GM23338 (cell line): ENCODE measurements at regions not wholly inside any gene's neighbourhood (a gene's known extent, or its start where the extent isn't known, plus 50 kb on each side); places are given as distances from the start of the nearest gene placed in this dataset.

Source experiments
- ATAC-seq: fragments of 200-7000 bp; cut with Tn5 transposase; 3 replicates; pipeline ENCODE4 v1.9.1; 2020
- DNase-seq: peaks from one replicate; pipeline ENCODE4 v3.0.0-alpha.2; 2015; ENCODE audit warnings: low spot score
- H2AFZ ChIP-seq: fragments of 200-600 bp; sonication (generic); 2 replicates; pipeline ENCODE4 v1.8.0; 2016; ENCODE audit warnings: antibody characterized with exemption, mild to moderate bottlenecking, moderate library complexity
- H3F3A ChIP-seq: fragments of 200-600 bp; sonication (generic); replicated peaks from 2 replicates; pipeline ENCODE4 v1.8.0; 2017; ENCODE audit warnings: antibody characterized with exemption, mixed run types, low read depth
- H3K27ac ChIP-seq: fragments of 200-600 bp; sonication (generic); 2 replicates; pipeline ENCODE4 v1.6.1; 2016; ENCODE audit warnings: low read depth
- H3K27me3 ChIP-seq: fragments of 200-600 bp; sonication (generic); 2 replicates; pipeline ENCODE4 v1.8.0; 2016; ENCODE audit warnings: mild to moderate bottlenecking, mixed run types, moderate library complexity; ENCODE audit not compliant: insufficient read depth
- H3K36me3 ChIP-seq: fragments of 200-600 bp; sonication (generic); 2 replicates; pipeline ENCODE4 v1.8.0; 2016; ENCODE audit warnings: mild to moderate bottlenecking; ENCODE audit not compliant: insufficient read depth
- H3K4me1 ChIP-seq: fragments of 200-600 bp; sonication (generic); 2 replicates; pipeline ENCODE4 v1.8.0; 2016; ENCODE audit warnings: mild to moderate bottlenecking, moderate library complexity; ENCODE audit not compliant: insufficient read depth
- H3K4me2 ChIP-seq: fragments of 200-600 bp; sonication (generic); 2 replicates; pipeline ENCODE4 v1.7.1; 2017; ENCODE audit warnings: mixed run types
- H3K4me3 ChIP-seq: fragments of 200-600 bp; sonication (generic); 2 replicates; pipeline ENCODE4 v1.6.1; 2016; ENCODE audit warnings: mixed run types
- H3K79me2 ChIP-seq: fragments of 200-600 bp; sonication (generic); replicated peaks from 2 replicates; pipeline ENCODE4 v1.8.0; 2017; ENCODE audit warnings: mild to moderate bottlenecking; ENCODE audit not compliant: insufficient read depth
- H3K9me2 ChIP-seq: fragments of 200-600 bp; sonication (generic); 2 replicates; pipeline ENCODE4 v1.8.0; 2017; ENCODE audit not compliant: insufficient read depth
- H4K20me1 ChIP-seq: fragments of 200-600 bp; sonication (generic); replicated peaks from 2 replicates; pipeline ENCODE4 v1.8.0; 2017; ENCODE audit warnings: mild to moderate bottlenecking; ENCODE audit not compliant: insufficient read depth
- H3K27ac Mint-ChIP-seq: 2 replicates; pipeline ENCODE4 v1.8.0; 2020; ENCODE audit warnings: inconsistent platforms, mild to moderate bottlenecking, moderate library complexity, mixed read lengths
- H3K27me3 Mint-ChIP-seq: 3 replicates; pipeline ENCODE4 v1.8.0; 2022; ENCODE audit warnings: low read depth, mild to moderate bottlenecking, moderate library complexity, mixed read lengths, inconsistent platforms; ENCODE audit not compliant: insufficient read depth, poor library complexity
- H3K36me3 Mint-ChIP-seq: 3 replicates; pipeline ENCODE4 v1.8.0; 2021; ENCODE audit warnings: low read depth, mild to moderate bottlenecking, inconsistent platforms, moderate library complexity, mixed read lengths
- H3K4me1 Mint-ChIP-seq: 3 replicates; pipeline ENCODE4 v1.8.0; 2020; ENCODE audit warnings: mild to moderate bottlenecking, inconsistent platforms, mixed read lengths
- H3K4me3 Mint-ChIP-seq: 3 replicates; pipeline ENCODE4 v1.8.0; 2021; ENCODE audit warnings: moderate library complexity, mild to moderate bottlenecking, inconsistent platforms, mixed read lengths
- H3K9me3 Mint-ChIP-seq: 3 replicates; pipeline ENCODE4 v1.8.0; 2020; ENCODE audit warnings: moderate library complexity, mild to moderate bottlenecking, inconsistent platforms, mixed read lengths
- CREB1 ChIP-seq: fragments of 250-450 bp; sonication (Bioruptor Pico); IDR thresholded peaks from 2 replicates; pipeline ENCODE4 v1.5.0; 2020; ENCODE audit warnings: low read depth, mild to moderate bottlenecking, moderate library complexity
- EZH2 ChIP-seq: fragments of 200-600 bp; sonication (generic); IDR thresholded peaks from one replicate; pipeline ENCODE4 v1.8.0; 2017; ENCODE audit warnings: antibody characterized with exemption, mild to moderate bottlenecking, low read depth; ENCODE audit not compliant: unreplicated experiment
- EZH2phosphoT487 ChIP-seq: fragments of 200-600 bp; sonication (generic); IDR thresholded peaks from one replicate; pipeline ENCODE4 v1.8.1; 2018; ENCODE audit warnings: antibody characterized with exemption; ENCODE audit not compliant: unreplicated experiment
- JUNB ChIP-seq: IDR thresholded peaks from one replicate; pipeline ENCODE4 v1.6.1; 2016; ENCODE audit warnings: antibody characterized with exemption; ENCODE audit not compliant: unreplicated experiment
- POLR2AphosphoS5 ChIP-seq: IDR thresholded peaks from 2 replicates; pipeline ENCODE4 v1.6.1; 2016; ENCODE audit warnings: antibody characterized with exemption, low read depth
- STAT1 ChIP-seq: IDR thresholded peaks from one replicate; pipeline ENCODE4 v1.6.1; 2016; ENCODE audit warnings: antibody characterized with exemption; ENCODE audit not compliant: unreplicated experiment
- ZNF331 ChIP-seq: fragments of 250-450 bp; sonication (Bioruptor Pico); IDR thresholded peaks from 2 replicates; pipeline ENCODE4 v1.5.0; 2020; ENCODE audit warnings: low read depth, mild to moderate bottlenecking, moderate library complexity
- TF ChIP-seq, protein P1 (sequence below), 2 experiments: fragments of 200-600 bp in 1 of 2; sonication (generic) in 1 of 2; conservative IDR thresholded peaks; 2 replicates each; pipeline versions ENCODE4 v1.5.1 to v1.6.1; 2016 to 2017; ENCODE audit warnings: antibody characterized with exemption in 2 of 2, low read depth in 2 of 2, mild to moderate bottlenecking in 2 of 2, moderate library complexity in 1 of 2
- TF ChIP-seq, protein P2 (sequence below): fragments of 250-450 bp; sonication (Bioruptor Pico); IDR thresholded peaks from 2 replicates; pipeline ENCODE4 v1.5.0; 2020; ENCODE audit warnings: mild to moderate bottlenecking, moderate library complexity

DNA sequence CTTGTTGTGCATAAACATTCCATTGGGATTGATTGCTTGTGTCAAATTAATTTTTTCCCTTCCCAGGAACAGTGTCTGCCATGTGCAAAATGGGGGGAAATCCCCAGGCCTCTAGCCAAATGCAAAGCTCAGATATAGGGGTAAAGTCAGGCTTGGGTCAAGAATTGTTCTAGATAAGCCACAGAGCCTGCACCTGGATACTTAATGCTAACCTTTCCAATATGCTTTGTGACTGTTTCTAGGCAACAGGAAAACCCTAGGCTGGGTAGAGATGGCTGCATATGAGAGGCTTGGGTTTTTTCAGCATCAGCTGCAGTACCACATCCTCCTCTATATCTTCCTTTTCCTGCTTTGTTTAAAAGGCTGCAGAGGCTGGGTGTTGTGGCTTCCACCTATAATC, 61.9 kb upstream of the ROPN1 start:
- peaks cover 2% of the 10 kb centered on the region for H3K27me3 Mint-ChIP-seq
- Histone ChIP-seq H3K36me3 (no peaks in the 10 kb centered on the region), H3K79me2 (no peaks in the 10 kb centered on the region), H3K4me3 (no peak overlapping the region), H3K9me2 (no peaks in the 10 kb centered on the region), H3K27ac (no peak overlapping the region), H3K27me3 (no peaks in the 10 kb centered on the region), H3K4me2 (no peak overlapping the region), H3K4me1 (no peaks in the 10 kb centered on the region), H4K20me1 (no peaks in the 10 kb centered on the region; the same call in 1 of the 2 replicates), H3F3A (no peaks in the 10 kb centered on the region), H2AFZ (no peak overlapping the region)
- no peak overlapping the region for H3K4me3 Mint-ChIP-seq
- H3K27ac Mint-ChIP-seq: no peak overlapping the region
- TF ChIP-seq JUNB: no peak
- TF ChIP-seq STAT1: no peak
- H3K36me3 Mint-ChIP-seq: peaks cover 3% of the 10 kb centered on the region; the same call in 1 of the 3 replicates
- DNase-seq (peak; percentile 42), ATAC-seq (no peak)
- H3K4me1 Mint-ChIP-seq: no peaks in the 10 kb centered on the region
- H3K9me3 Mint-ChIP-seq: peaks cover 6% of the 10 kb centered on the region; the same call in 1 of the 3 replicates

DNA sequence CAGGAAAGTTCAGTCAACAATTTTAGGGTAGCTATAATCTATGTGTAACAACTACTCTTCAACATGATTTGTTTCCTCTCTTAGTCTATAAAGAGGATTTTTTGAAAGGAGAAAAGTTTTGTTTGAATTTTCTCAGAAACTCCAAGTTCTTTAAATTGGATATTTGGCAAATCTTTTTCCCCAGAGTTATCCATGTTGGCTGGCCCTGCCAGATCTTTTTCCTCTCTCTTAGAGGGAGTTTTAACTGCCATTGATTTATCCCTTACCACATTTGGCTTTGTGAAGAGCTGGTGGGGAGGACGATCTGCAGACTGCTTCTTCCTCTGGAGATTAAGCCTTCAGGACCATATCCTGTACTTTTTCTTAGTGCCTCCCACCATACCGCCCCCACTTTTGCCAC, 64.9 kb upstream of the ROPN1 start:
- Mint-ChIP-seq H3K27ac (no peak overlapping the region), H3K9me3 (peaks cover 6% of the 10 kb centered on the region; the same call in 1 of the 3 replicates), H3K27me3 (peaks cover 8% of the 10 kb centered on the region), H3K36me3 (peaks cover 3% of the 10 kb centered on the region; the same call in 1 of the 3 replicates), H3K4me1 (0 out of 3 replicates have a peak, but pooled peaks cover 3% of the 10 kb centered on the region), H3K4me3 (no peak overlapping the region)
- H3K4me2 ChIP-seq: no peak overlapping the region
- TF ChIP-seq, protein P1, sequence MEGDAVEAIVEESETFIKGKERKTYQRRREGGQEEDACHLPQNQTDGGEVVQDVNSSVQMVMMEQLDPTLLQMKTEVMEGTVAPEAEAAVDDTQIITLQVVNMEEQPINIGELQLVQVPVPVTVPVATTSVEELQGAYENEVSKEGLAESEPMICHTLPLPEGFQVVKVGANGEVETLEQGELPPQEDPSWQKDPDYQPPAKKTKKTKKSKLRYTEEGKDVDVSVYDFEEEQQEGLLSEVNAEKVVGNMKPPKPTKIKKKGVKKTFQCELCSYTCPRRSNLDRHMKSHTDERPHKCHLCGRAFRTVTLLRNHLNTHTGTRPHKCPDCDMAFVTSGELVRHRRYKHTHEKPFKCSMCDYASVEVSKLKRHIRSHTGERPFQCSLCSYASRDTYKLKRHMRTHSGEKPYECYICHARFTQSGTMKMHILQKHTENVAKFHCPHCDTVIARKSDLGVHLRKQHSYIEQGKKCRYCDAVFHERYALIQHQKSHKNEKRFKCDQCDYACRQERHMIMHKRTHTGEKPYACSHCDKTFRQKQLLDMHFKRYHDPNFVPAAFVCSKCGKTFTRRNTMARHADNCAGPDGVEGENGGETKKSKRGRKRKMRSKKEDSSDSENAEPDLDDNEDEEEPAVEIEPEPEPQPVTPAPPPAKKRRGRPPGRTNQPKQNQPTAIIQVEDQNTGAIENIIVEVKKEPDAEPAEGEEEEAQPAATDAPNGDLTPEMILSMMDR (conservative IDR thresholded peaks at IDR 0.05; ENCODE audit: low read depth in 2 of 2): no peak
- TF ChIP-seq, protein P2, sequence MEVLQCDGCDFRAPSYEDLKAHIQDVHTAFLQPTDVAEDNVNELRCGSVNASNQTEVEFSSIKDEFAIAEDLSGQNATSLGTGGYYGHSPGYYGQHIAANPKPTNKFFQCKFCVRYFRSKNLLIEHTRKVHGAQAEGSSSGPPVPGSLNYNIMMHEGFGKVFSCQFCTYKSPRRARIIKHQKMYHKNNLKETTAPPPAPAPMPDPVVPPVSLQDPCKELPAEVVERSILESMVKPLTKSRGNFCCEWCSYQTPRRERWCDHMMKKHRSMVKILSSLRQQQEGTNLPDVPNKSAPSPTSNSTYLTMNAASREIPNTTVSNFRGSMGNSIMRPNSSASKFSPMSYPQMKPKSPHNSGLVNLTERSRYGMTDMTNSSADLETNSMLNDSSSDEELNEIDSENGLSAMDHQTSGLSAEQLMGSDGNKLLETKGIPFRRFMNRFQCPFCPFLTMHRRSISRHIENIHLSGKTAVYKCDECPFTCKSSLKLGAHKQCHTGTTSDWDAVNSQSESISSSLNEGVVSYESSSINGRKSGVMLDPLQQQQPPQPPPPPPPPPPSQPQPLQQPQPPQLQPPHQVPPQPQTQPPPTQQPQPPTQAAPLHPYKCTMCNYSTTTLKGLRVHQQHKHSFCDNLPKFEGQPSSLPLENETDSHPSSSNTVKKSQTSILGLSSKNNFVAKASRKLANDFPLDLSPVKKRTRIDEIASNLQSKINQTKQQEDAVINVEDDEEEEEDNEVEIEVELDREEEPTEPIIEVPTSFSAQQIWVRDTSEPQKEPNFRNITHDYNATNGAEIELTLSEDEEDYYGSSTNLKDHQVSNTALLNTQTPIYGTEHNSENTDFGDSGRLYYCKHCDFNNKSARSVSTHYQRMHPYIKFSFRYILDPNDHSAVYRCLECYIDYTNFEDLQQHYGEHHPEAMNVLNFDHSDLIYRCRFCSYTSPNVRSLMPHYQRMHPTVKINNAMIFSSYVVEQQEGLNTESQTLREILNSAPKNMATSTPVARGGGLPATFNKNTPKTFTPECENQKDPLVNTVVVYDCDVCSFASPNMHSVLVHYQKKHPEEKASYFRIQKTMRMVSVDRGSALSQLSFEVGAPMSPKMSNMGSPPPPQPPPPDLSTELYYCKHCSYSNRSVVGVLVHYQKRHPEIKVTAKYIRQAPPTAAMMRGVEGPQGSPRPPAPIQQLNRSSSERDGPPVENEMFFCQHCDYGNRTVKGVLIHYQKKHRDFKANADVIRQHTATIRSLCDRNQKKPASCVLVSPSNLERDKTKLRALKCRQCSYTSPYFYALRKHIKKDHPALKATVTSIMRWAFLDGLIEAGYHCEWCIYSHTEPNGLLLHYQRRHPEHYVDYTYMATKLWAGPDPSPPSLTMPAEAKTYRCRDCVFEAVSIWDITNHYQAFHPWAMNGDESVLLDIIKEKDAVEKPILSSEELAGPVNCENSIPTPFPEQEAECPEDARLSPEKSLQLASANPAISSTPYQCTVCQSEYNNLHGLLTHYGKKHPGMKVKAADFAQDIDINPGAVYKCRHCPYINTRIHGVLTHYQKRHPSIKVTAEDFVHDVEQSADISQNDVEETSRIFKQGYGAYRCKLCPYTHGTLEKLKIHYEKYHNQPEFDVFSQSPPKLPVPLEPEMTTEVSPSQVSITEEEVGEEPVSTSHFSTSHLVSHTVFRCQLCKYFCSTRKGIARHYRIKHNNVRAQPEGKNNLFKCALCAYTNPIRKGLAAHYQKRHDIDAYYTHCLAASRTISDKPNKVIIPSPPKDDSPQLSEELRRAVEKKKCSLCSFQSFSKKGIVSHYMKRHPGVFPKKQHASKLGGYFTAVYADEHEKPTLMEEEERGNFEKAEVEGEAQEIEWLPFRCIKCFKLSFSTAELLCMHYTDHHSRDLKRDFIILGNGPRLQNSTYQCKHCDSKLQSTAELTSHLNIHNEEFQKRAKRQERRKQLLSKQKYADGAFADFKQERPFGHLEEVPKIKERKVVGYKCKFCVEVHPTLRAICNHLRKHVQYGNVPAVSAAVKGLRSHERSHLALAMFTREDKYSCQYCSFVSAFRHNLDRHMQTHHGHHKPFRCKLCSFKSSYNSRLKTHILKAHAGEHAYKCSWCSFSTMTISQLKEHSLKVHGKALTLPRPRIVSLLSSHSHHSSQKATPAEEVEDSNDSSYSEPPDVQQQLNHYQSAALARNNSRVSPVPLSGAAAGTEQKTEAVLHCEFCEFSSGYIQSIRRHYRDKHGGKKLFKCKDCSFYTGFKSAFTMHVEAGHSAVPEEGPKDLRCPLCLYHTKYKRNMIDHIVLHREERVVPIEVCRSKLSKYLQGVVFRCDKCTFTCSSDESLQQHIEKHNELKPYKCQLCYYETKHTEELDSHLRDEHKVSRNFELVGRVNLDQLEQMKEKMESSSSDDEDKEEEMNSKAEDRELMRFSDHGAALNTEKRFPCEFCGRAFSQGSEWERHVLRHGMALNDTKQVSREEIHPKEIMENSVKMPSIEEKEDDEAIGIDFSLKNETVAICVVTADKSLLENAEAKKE: no peak
- TF ChIP-seq JUNB (no peak), ZNF331 (CRISPR knock-in tag) (no peak), EZH2phosphoT487 (no peak), EZH2 (no peak), CREB1 (CRISPR knock-in tag) (no peak), POLR2AphosphoS5 (no peak)
- H3K27ac ChIP-seq: no peak overlapping the region
- H3F3A ChIP-seq: no peaks in the 10 kb centered on the region
- no peak overlapping the region for H2AFZ ChIP-seq
- DNase-seq (no peak), ATAC-seq (no peak)
- H3K9me2 ChIP-seq: no peaks in the 10 kb centered on the region; the same call in 1 of the 2 replicates
- peaks cover 8% of the 10 kb centered on the region for H3K4me1 ChIP-seq
- no peaks in the 10 kb centered on the region for H4K20me1 ChIP-seq
- no peaks in the 10 kb centered on the region for H3K79me2 ChIP-seq
- H3K4me3 ChIP-seq: no peak overlapping the region
- H3K27me3 ChIP-seq: 0 out of 2 replicates have a peak, but pooled peaks cover 2% of the 10 kb centered on the region
- no peaks in the 10 kb centered on the region for H3K36me3 ChIP-seq
